Muscle of leg (tissue), 3 donors: ENCODE measurements at regions not wholly inside any gene's neighbourhood (a gene's known extent, or its start where the extent isn't known, plus 50 kb on each side); places are given as distances from the start of the nearest gene placed in this dataset.

Experiments
- DNase-seq: peaks from one replicate; pipeline ENCODE4 v3.0.0; 2013
- H3K27ac ChIP-seq: one replicate; pipeline ENCODE4 v1.5.1; 2013; ENCODE audit warnings: mild to moderate bottlenecking, low read length, control low read depth
- H3K27me3 ChIP-seq: one replicate; pipeline ENCODE4 v1.6.1; 2013; ENCODE audit warnings: low read length; ENCODE audit not compliant: control insufficient read depth, insufficient read depth
- H3K36me3 ChIP-seq: one replicate; pipeline ENCODE4 v1.6.1; 2013; ENCODE audit warnings: low read length; ENCODE audit not compliant: control insufficient read depth, insufficient read depth
- H3K4me1 ChIP-seq: one replicate; pipeline ENCODE4 v1.6.1; 2013; ENCODE audit warnings: low read length; ENCODE audit not compliant: control insufficient read depth, insufficient read depth
- H3K4me3 ChIP-seq: one replicate; pipeline ENCODE4 v1.5.1; 2013; ENCODE audit warnings: low read length, control low read depth
- H3K9me3 ChIP-seq: replicated peaks from 2 replicates; pipeline ENCODE4 v1.6.1; 2013; ENCODE audit warnings: low read depth, low read length; ENCODE audit not compliant: control insufficient read depth
- WGBS: methylation state at CpG from one replicate; pipeline ENCODE4 v1.1.5; 2013; ENCODE audit warnings: missing lambda C conversion rate; ENCODE audit not compliant: insufficient coverage; 5-methylcytosine and 5-hydroxymethylcytosine counted together

GRCh38 chr1:199843861-199844260 is 183.6 kb upstream of the NR5A2 start:
- H3K9me3 ChIP-seq = peaks cover 1% of the 10 kb centered on the region
- H3K36me3 ChIP-seq = no peaks in the 10 kb centered on the region
- DNase-seq = no peak
- H3K27me3 ChIP-seq = no peaks in the 10 kb centered on the region
- H3K4me3 ChIP-seq = no peak overlapping the region
- H3K27ac ChIP-seq = no peak overlapping the region
- WGBS = 40% methylated on average over 1 of the region's 2 CpGs
- no peaks in the 10 kb centered on the region for H3K4me1 ChIP-seq

- no peak overlapping the region for H3K27ac ChIP-seq
- H3K4me3 ChIP-seq = no peak overlapping the region
- WGBS = 81% methylated on average over 7 of the region's 8 CpGs
- DNase-seq = no peak
- H3K36me3 ChIP-seq = no peaks in the 10 kb centered on the region
- no peaks in the 10 kb centered on the region for H3K4me1 ChIP-seq
- no peaks in the 10 kb centered on the region for H3K9me3 ChIP-seq
- H3K27me3 ChIP-seq = no peaks in the 10 kb centered on the region
Observed at GRCh38 chr1:199847021-199847420, 180.5 kb upstream of the NR5A2 start.

GRCh38 chr1:199851439-199852140 is 175.9 kb upstream of the NR5A2 start:
- Histone ChIP-seq H3K4me3 (no peak overlapping the region), H3K4me1 (no peaks in the 10 kb centered on the region), H3K27me3 (no peaks in the 10 kb centered on the region), H3K9me3 (no peaks in the 10 kb centered on the region), H3K27ac (no peak overlapping the region), H3K36me3 (no peaks in the 10 kb centered on the region)
- no CpG with 5 or more reads among the region's 2 CpGs for WGBS
- no peak for DNase-seq

GRCh38 chr1:199854686-199855321 is 172.7 kb upstream of the NR5A2 start:
- Histone ChIP-seq H3K4me3 (no peak overlapping the region), H3K27me3 (no peaks in the 10 kb centered on the region), H3K36me3 (no peaks in the 10 kb centered on the region), H3K27ac (no peak overlapping the region), H3K4me1 (no peaks in the 10 kb centered on the region), H3K9me3 (no peaks in the 10 kb centered on the region)
- DNase-seq = no peak
- whole genome bisulfite sequencing = 76% methylated on average over 2 of the region's 3 CpGs

GRCh38 chr1:199855580-199855979 is 171.9 kb upstream of the NR5A2 start:
- no peaks in the 10 kb centered on the region for H3K27me3 ChIP-seq
- H3K4me1 ChIP-seq = peaks cover 2% of the 10 kb centered on the region
- WGBS = 67% methylated on average over 1 of the region's 4 CpGs
- no peaks in the 10 kb centered on the region for H3K9me3 ChIP-seq
- H3K36me3 ChIP-seq = no peaks in the 10 kb centered on the region
- no peak overlapping the region for H3K27ac ChIP-seq
- no peak overlapping the region for H3K4me3 ChIP-seq
- no peak for DNase-seq

- Histone ChIP-seq H3K27ac (no peak overlapping the region), H3K36me3 (no peaks in the 10 kb centered on the region), H3K4me1 (peaks cover 2% of the 10 kb centered on the region), H3K27me3 (no peaks in the 10 kb centered on the region), H3K4me3 (no peak overlapping the region), H3K9me3 (no peaks in the 10 kb centered on the region)
- DNase-seq = no peak
- WGBS = no CpG with 5 or more reads among the region's 4 CpGs
Observed at GRCh38 chr1:199856216-199856780, 171.2 kb upstream of the NR5A2 start.

GRCh38 chr1:199857108-199857507 is 170.4 kb upstream of the NR5A2 start:
- H3K4me3 ChIP-seq = no peak overlapping the region
- no peaks in the 10 kb centered on the region for H3K36me3 ChIP-seq
- no peaks in the 10 kb centered on the region for H3K27me3 ChIP-seq
- no peak overlapping the region for H3K27ac ChIP-seq
- H3K4me1 ChIP-seq = peaks cover 2% of the 10 kb centered on the region
- no peaks in the 10 kb centered on the region for H3K9me3 ChIP-seq
- peak; percentile 37 for DNase-seq
- WGBS = no CpG with 5 or more reads among the region's 4 CpGs

- no peak for DNase-seq
- Histone ChIP-seq H3K27me3 (no peaks in the 10 kb centered on the region), H3K36me3 (no peaks in the 10 kb centered on the region), H3K27ac (no peak overlapping the region), H3K4me1 (peaks cover 2% of the 10 kb centered on the region), H3K9me3 (no peaks in the 10 kb centered on the region), H3K4me3 (no peak overlapping the region)
- 80% methylated on average over 1 of the region's 1 CpG for WGBS
Observed at GRCh38 chr1:199857516-199857915, 170.0 kb upstream of the NR5A2 start.

- no peak overlapping the region for H3K27ac ChIP-seq
- no CpG with 5 or more reads among the region's 4 CpGs for WGBS
Observed at GRCh38 chr1:199858171-199858570, 169.3 kb upstream of the NR5A2 start.

GRCh38 chr1:199858856-199859255 is 168.7 kb upstream of the NR5A2 start:
- no peaks in the 10 kb centered on the region for H3K36me3 ChIP-seq
- no peak for DNase-seq
- WGBS = no CpG with 5 or more reads among the region's 1 CpG
- no peaks in the 10 kb centered on the region for H3K9me3 ChIP-seq
- H3K27me3 ChIP-seq = no peaks in the 10 kb centered on the region
- peaks cover 2% of the 10 kb centered on the region for H3K4me1 ChIP-seq
- no peak overlapping the region for H3K4me3 ChIP-seq
- H3K27ac ChIP-seq = no peak overlapping the region

More at GRCh38 chr1:199858171-199858570, 169.3 kb upstream of the NR5A2 start:
- Histone ChIP-seq H3K27me3 (no peaks in the 10 kb centered on the region), H3K9me3 (no peaks in the 10 kb centered on the region), H3K36me3 (no peaks in the 10 kb centered on the region), H3K4me1 (peaks cover 2% of the 10 kb centered on the region), H3K4me3 (no peak overlapping the region)
- DNase-seq = no peak
